Esophagus (tissue), 2 donors: ENCODE measurements at regions not wholly inside any gene's neighbourhood (a gene's known extent, or its start where the extent isn't known, plus 50 kb on each side); places are given as distances from the start of the nearest gene placed in this dataset.
"Not testable (repeated sequence)": the region's sequence is repeated elsewhere in the genome, so short reads cannot be mapped to it uniquely, and the experiment has no call there.

ENCODE experiments used
- H3K27ac ChIP-seq, 2 donors: one replicate each; pipeline ENCODE4 v1.5.1; 2013; ENCODE audit warnings: low read depth in 2 of 2, mild to moderate bottlenecking in 2 of 2, inconsistent platforms in 1 of 2, low read length in 1 of 2, moderate library complexity in 1 of 2
- H3K27me3 ChIP-seq, 2 donors: one replicate each; pipeline ENCODE4 v1.6.1; 2013; ENCODE audit warnings: low read length in 2 of 2, control low read depth in 1 of 2, mild to moderate bottlenecking in 1 of 2; ENCODE audit not compliant: insufficient read depth in 2 of 2, control insufficient read depth in 1 of 2
- H3K36me3 ChIP-seq, 2 donors: one replicate each; pipeline ENCODE4 v1.6.1; 2013; ENCODE audit warnings: low read length in 1 of 2; ENCODE audit not compliant: control insufficient read depth in 2 of 2, insufficient read depth in 2 of 2
- H3K4me1 ChIP-seq, 2 donors: one replicate each; pipeline ENCODE4 v1.6.1; 2013; ENCODE audit warnings: low read length in 1 of 2; ENCODE audit not compliant: control insufficient read depth in 2 of 2, insufficient read depth in 2 of 2
- H3K4me3 ChIP-seq, 2 donors: one replicate each; pipeline ENCODE4 v1.5.1; 2013; ENCODE audit warnings: low read length in 2 of 2, mild to moderate bottlenecking in 2 of 2, low read depth in 1 of 2, moderate library complexity in 1 of 2
- H3K9me3 ChIP-seq, 2 donors: one replicate each; pipeline ENCODE4 v1.6.1; 2013; ENCODE audit warnings: mild to moderate bottlenecking in 2 of 2, low read depth in 1 of 2, low read length in 1 of 2, moderate library complexity in 1 of 2; ENCODE audit not compliant: control insufficient read depth in 2 of 2, insufficient read depth in 1 of 2
- WGBS, 2 donors: extraction: QIAGEN DNeasy Blood & Tissue Kit; methylation state at CpG; one replicate each; pipeline ENCODE4 v1.1.7; 2013; 5-methylcytosine and 5-hydroxymethylcytosine counted together
- donor health status: healthy with polysubstance abuse.
- donor health status: Bipolar disorder and iron deficiency.

GRCh38 chr12:43198608-43199007, 353.4 kb downstream of the ADAMTS20 start:
- Histone ChIP-seq H3K9me3 (no peaks in the 10 kb centered on the region), H3K36me3 (no peaks in the 10 kb centered on the region), H3K27me3 (no peaks in the 10 kb centered on the region), H3K4me3 (no peak overlapping the region), H3K27ac (no peak overlapping the region), H3K4me1 (no peaks in the 10 kb centered on the region)
- 74 to 89% methylated on average over 2 of the region's 2 CpGs for WGBS, 2 donors

GRCh38 chr12:43196268-43196907, 355.6 kb downstream of the ADAMTS20 start:
- Histone ChIP-seq H3K27ac (no peak overlapping the region), H3K4me3 (no peak overlapping the region), H3K36me3 (no peaks in the 10 kb centered on the region), H3K9me3 (no peaks in the 10 kb centered on the region), H3K4me1 (no peaks in the 10 kb centered on the region), H3K27me3 (no peaks in the 10 kb centered on the region)
- 73 to 76% methylated on average over 2 of the region's 2 CpGs for WGBS, 2 donors

DNA sequence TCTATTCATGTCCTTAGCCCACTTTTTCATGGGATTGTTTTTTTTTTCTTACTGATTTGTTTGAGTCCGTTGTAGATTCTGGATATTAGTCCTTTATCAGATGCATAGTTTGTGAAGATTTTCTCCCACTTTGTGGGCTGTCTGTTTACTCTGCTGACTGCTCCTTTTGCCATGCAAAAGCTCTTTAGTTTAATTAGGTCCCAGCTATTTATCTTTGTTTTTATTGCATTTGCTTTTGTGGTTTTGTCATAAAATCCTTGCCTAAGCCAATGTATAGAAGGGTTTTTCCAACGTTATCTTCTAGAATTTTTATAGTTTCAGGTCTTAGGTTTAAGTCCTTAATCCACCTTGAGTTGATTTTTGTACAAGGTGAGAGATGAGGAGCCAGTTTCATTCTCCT, 358.9 kb downstream of the ADAMTS20 start:
- 58 to 62% methylated on average over 2 of the region's 2 CpGs for WGBS, 2 donors
- H3K4me3 ChIP-seq, H3K27ac ChIP-seq, H3K4me1 ChIP-seq, H3K9me3 ChIP-seq, H3K36me3 ChIP-seq, H3K27me3 ChIP-seq: not testable (repeated sequence)

- H3K27me3 ChIP-seq, H3K27ac ChIP-seq, H3K4me3 ChIP-seq, H3K9me3 ChIP-seq, H3K36me3 ChIP-seq, H3K4me1 ChIP-seq: not testable (repeated sequence)
- 80 to 89% methylated on average over 2 of the region's 2 CpGs for WGBS, 2 donors
Observed at GRCh38 chr12:43192442-43192841, 359.6 kb downstream of the ADAMTS20 start.

DNA sequence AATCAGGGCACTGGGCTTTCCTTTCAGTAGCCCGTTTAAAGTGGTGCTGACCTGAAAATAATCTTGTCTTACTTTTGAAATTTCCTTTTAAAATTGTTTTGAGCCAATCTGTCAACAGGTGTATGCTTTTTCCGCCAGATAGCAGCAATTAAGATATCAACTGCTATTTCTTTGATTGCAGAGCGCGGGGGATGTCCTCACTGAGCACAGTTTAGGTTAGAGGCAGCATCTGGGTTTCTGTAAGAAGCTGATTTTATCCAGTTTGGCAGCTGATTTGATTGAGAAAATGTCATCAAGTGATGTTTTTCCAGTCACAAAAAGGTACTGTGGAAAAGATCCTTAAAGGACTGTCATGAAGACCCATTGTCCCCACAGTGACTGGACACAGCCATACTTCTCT, 371.8 kb downstream of the ADAMTS20 start:
- Histone ChIP-seq H3K27me3 (no peaks in the 10 kb centered on the region), H3K27ac (no peak overlapping the region), H3K4me1 (no peaks in the 10 kb centered on the region), H3K9me3 (no peaks in the 10 kb centered on the region), H3K4me3 (no peak overlapping the region), H3K36me3 (no peaks in the 10 kb centered on the region)
- 72 to 80% methylated on average over 4 of the region's 4 CpGs for WGBS, 2 donors

- H3K4me1 ChIP-seq: no peaks in the 10 kb centered on the region
- no peaks in the 10 kb centered on the region for H3K36me3 ChIP-seq
- H3K27me3 ChIP-seq: no peaks in the 10 kb centered on the region
- no peak overlapping the region for H3K27ac ChIP-seq
- no peak overlapping the region for H3K4me3 ChIP-seq
- H3K9me3 ChIP-seq: no peaks in the 10 kb centered on the region
- WGBS, 2 donors: 69 to 77% methylated on average over 1 of the region's 1 CpG
Observed at GRCh38 chr12:43179486-43179885, 372.5 kb downstream of the ADAMTS20 start.

GRCh38 chr12:43177276-43177675, 374.7 kb downstream of the ADAMTS20 start:
- Histone ChIP-seq H3K27ac (no peak overlapping the region), H3K4me1 (no peaks in the 10 kb centered on the region), H3K4me3 (no peak overlapping the region), H3K9me3 (no peaks in the 10 kb centered on the region), H3K36me3 (no peaks in the 10 kb centered on the region), H3K27me3 (no peaks in the 10 kb centered on the region)
- 64 to 69% methylated on average over 2 of the region's 2 CpGs for WGBS, 2 donors

GRCh38 chr12:43169115-43169681, 382.8 kb downstream of the ADAMTS20 start:
- Histone ChIP-seq H3K9me3 (no peaks in the 10 kb centered on the region), H3K4me1 (no peaks in the 10 kb centered on the region), H3K27ac (no peak overlapping the region), H3K4me3 (no peak overlapping the region), H3K27me3 (no peaks in the 10 kb centered on the region), H3K36me3 (no peaks in the 10 kb centered on the region)
- 55 to 56% methylated on average over 3 of the region's 3 CpGs for WGBS, 2 donors

- no peak overlapping the region for H3K27ac ChIP-seq
- 32 to 44% methylated on average over 3 of the region's 3 CpGs for WGBS, 2 donors
- no peaks in the 10 kb centered on the region for H3K27me3 ChIP-seq
- H3K36me3 ChIP-seq: no peaks in the 10 kb centered on the region
- H3K4me3 ChIP-seq: no peak overlapping the region
- no peaks in the 10 kb centered on the region for H3K9me3 ChIP-seq
- H3K4me1 ChIP-seq: no peaks in the 10 kb centered on the region
Observed at GRCh38 chr12:43167691-43168090, 384.3 kb downstream of the ADAMTS20 start.

- Histone ChIP-seq H3K4me1 (no peaks in the 10 kb centered on the region), H3K27me3 (no peaks in the 10 kb centered on the region), H3K27ac (no peak overlapping the region), H3K4me3 (no peak overlapping the region), H3K9me3 (no peaks in the 10 kb centered on the region), H3K36me3 (no peaks in the 10 kb centered on the region)
- 79 to 85% methylated on average over 2 of the region's 2 CpGs for WGBS, 2 donors
Observed at GRCh38 chr12:43165351-43165750, 386.7 kb downstream of the ADAMTS20 start.
